H9 (cell line): ENCODE measurements at regions not wholly inside any gene's neighbourhood (a gene's known extent, or its start where the extent isn't known, plus 50 kb on each side); places are given as distances from the start of the nearest gene placed in this dataset.

ENCODE experiments used
- DNase-seq: peaks from one replicate; pipeline ENCODE4 v3.0.0-alpha.2; 2017
- H2AFZ ChIP-seq: one replicate; pipeline ENCODE4 v1.6.1; 2013; ENCODE audit warnings: mild to moderate bottlenecking, low read length, control low read depth, moderate library complexity
- H2AK5ac ChIP-seq: 2 replicates; pipeline ENCODE4 v1.6.1; 2013; ENCODE audit warnings: low read length, control low read depth, mixed read lengths; ENCODE audit not compliant: insufficient read length
- H2BK120ac ChIP-seq: one replicate; pipeline ENCODE4 v1.6.1; 2013; ENCODE audit warnings: low read depth, mild to moderate bottlenecking, low read length, control low read depth, inconsistent platforms; ENCODE audit not compliant: poor library complexity, severe bottlenecking
- H2BK12ac ChIP-seq: 2 replicates; pipeline ENCODE4 v1.6.1; 2013; ENCODE audit warnings: low read length, control low read depth, mixed read lengths, low read depth; ENCODE audit not compliant: insufficient read length
- H2BK15ac ChIP-seq: 2 replicates; pipeline ENCODE4 v1.6.1; 2013; ENCODE audit warnings: low read depth, low read length, control low read depth
- H2BK20ac ChIP-seq: one replicate; pipeline ENCODE4 v1.6.1; 2013; ENCODE audit warnings: low read depth, mild to moderate bottlenecking, low read length, control low read depth, inconsistent platforms; ENCODE audit not compliant: poor library complexity, severe bottlenecking
- H2BK5ac ChIP-seq: 2 replicates; pipeline ENCODE4 v1.6.1; 2013; ENCODE audit warnings: low read length, control low read depth, mixed read lengths; ENCODE audit not compliant: insufficient read length
- H3K14ac ChIP-seq: 2 replicates; pipeline ENCODE4 v1.6.1; 2013; ENCODE audit warnings: low read length, control low read depth; ENCODE audit not compliant: insufficient read depth
- H3K18ac ChIP-seq: 2 replicates; pipeline ENCODE4 v1.6.1; 2013; ENCODE audit warnings: low read depth, mild to moderate bottlenecking, mixed read lengths, low read length, control low read depth; ENCODE audit not compliant: insufficient read length
- H3K23ac ChIP-seq: 2 replicates; pipeline ENCODE4 v1.6.1; 2013; ENCODE audit warnings: low read length, control low read depth, mixed read lengths, low read depth; ENCODE audit not compliant: insufficient read length
- H3K23me2 ChIP-seq: 2 replicates; pipeline ENCODE4 v1.6.1; 2013; ENCODE audit warnings: low read depth, mild to moderate bottlenecking, mixed read lengths, low read length, control low read depth; ENCODE audit not compliant: insufficient read length, poor library complexity, severe bottlenecking
- H3K27ac ChIP-seq: 2 replicates; pipeline ENCODE4 v1.5.1; 2013; ENCODE audit warnings: low read length, control low read depth, mixed read lengths, low read depth; ENCODE audit not compliant: insufficient read length
- H3K27me3 ChIP-seq: 2 replicates; pipeline ENCODE4 v1.6.1; 2013; ENCODE audit warnings: low read length, control low read depth, inconsistent platforms; ENCODE audit not compliant: insufficient read depth
- H3K4ac ChIP-seq: 2 replicates; pipeline ENCODE4 v1.6.1; 2013; ENCODE audit warnings: low read depth, mild to moderate bottlenecking, control low read depth, inconsistent platforms, low read length, moderate library complexity
- H3K4me1 ChIP-seq: 2 replicates; pipeline ENCODE4 v1.6.1; 2013; ENCODE audit warnings: low read length, control low read depth, inconsistent platforms; ENCODE audit not compliant: insufficient read depth
- H3K4me2 ChIP-seq: 2 replicates; pipeline ENCODE4 v1.6.1; 2013; ENCODE audit warnings: low read length, control low read depth, mixed read lengths; ENCODE audit not compliant: insufficient read length, insufficient read depth
- H3K56ac ChIP-seq: 2 replicates; pipeline ENCODE4 v1.6.1; 2013; ENCODE audit warnings: low read depth, mild to moderate bottlenecking, mixed read lengths, low read length, control low read depth; ENCODE audit not compliant: insufficient read length
- H3K79me1 ChIP-seq: 2 replicates; pipeline ENCODE4 v1.6.1; 2013; ENCODE audit warnings: low read depth, mild to moderate bottlenecking, moderate library complexity, low read length, control low read depth, inconsistent platforms; ENCODE audit not compliant: insufficient read depth, poor library complexity, severe bottlenecking
- H3K79me2 ChIP-seq: 2 replicates; pipeline ENCODE4 v1.6.1; 2013; ENCODE audit warnings: low read length, control low read depth, inconsistent platforms; ENCODE audit not compliant: insufficient read depth
- H3K9ac ChIP-seq: 2 replicates; pipeline ENCODE4 v1.6.1; 2013; ENCODE audit warnings: low read length, control low read depth, mixed read lengths; ENCODE audit not compliant: insufficient read length; ENCODE audit errors: extremely low read depth
- H3K9me3 ChIP-seq: one replicate; pipeline ENCODE4 v1.6.1; 2013; ENCODE audit warnings: low read depth, low read length, inconsistent platforms; ENCODE audit not compliant: control insufficient read depth
- H3T11ph ChIP-seq: one replicate; pipeline ENCODE4 v1.6.1; 2013; ENCODE audit warnings: mild to moderate bottlenecking, low read length, control low read depth, inconsistent platforms
- H4K20me1 ChIP-seq: one replicate; pipeline ENCODE4 v1.6.1; 2013; ENCODE audit not compliant: control insufficient read depth, insufficient read length, insufficient read depth
- H4K5ac ChIP-seq: 2 replicates; pipeline ENCODE4 v1.6.1; 2013; ENCODE audit warnings: low read depth, mild to moderate bottlenecking, mixed read lengths, low read length, control low read depth; ENCODE audit not compliant: insufficient read length
- H4K8ac ChIP-seq: replicated peaks from 2 replicates; pipeline ENCODE4 v1.6.1; 2013; ENCODE audit warnings: low read length, control low read depth, mixed read lengths, low read depth; ENCODE audit not compliant: insufficient read length
- H4K91ac ChIP-seq: 2 replicates; pipeline ENCODE4 v1.6.1; 2013; ENCODE audit warnings: low read depth, mild to moderate bottlenecking, moderate library complexity, mixed read lengths, low read length, control low read depth; ENCODE audit not compliant: insufficient read length
- H3K27ac Mint-ChIP-seq, 3 experiments: 2 replicates in 2 of 3; 3 replicates in 1 of 3; pipeline ENCODE4 v1.8.0; 2020 to 2021; ENCODE audit warnings: mixed read lengths in 3 of 3, mild to moderate bottlenecking in 1 of 3, moderate library complexity in 1 of 3
- H3K27me3 Mint-ChIP-seq: 2 replicates; pipeline ENCODE4 v1.8.0; 2021; ENCODE audit warnings: low read depth, mild to moderate bottlenecking, moderate library complexity, mixed read lengths
- H3K36me3 Mint-ChIP-seq, 3 experiments: 2 replicates in 2 of 3; 3 replicates in 1 of 3; pipeline ENCODE4 v1.8.0; 2020 to 2021; ENCODE audit warnings: low read depth in 3 of 3, mixed read lengths in 3 of 3; ENCODE audit not compliant: insufficient read depth in 1 of 3
- H3K4me1 Mint-ChIP-seq, 2 experiments: 2 replicates each; pipeline ENCODE4 v1.8.0; 2020; ENCODE audit warnings: mixed read lengths in 2 of 2
- H3K4me3 Mint-ChIP-seq, 2 experiments: 2 replicates in 1 of 2; 3 replicates in 1 of 2; pipeline ENCODE4 v1.8.0; 2020 to 2021; ENCODE audit warnings: mild to moderate bottlenecking in 2 of 2, mixed read lengths in 2 of 2, moderate library complexity in 1 of 2
- H3K9me3 Mint-ChIP-seq, 2 experiments: 2 replicates in 1 of 2; 3 replicates in 1 of 2; pipeline ENCODE4 v1.8.0; 2020; ENCODE audit warnings: mild to moderate bottlenecking in 2 of 2, mixed read lengths in 2 of 2, moderate library complexity in 1 of 2
- CTCF ChIP-seq: fragments of 200-600 bp; sonication (generic); conservative IDR thresholded peaks from 3 replicates; pipeline ENCODE4 v1.8.0; 2021; ENCODE audit warnings: antibody characterized with exemption, mild to moderate bottlenecking
- WGBS: extraction: QIAGEN DNeasy Blood & Tissue Kit; methylation state at CpG from one replicate; pipeline ENCODE4 v1.1.7; 2013; ENCODE audit warnings: missing lambda C conversion rate, low lambda C conversion rate, mixed read lengths; ENCODE audit not compliant: insufficient read length; ENCODE audit errors: extremely low coverage; 5-methylcytosine and 5-hydroxymethylcytosine counted together

- H3K56ac ChIP-seq = no peak overlapping the region
- H2BK15ac ChIP-seq = no peak overlapping the region
- no peak overlapping the region for H3K9ac ChIP-seq
- no peak for DNase-seq
- Mint-ChIP-seq H3K4me3 (no peak overlapping the region), H3K27ac (no peak overlapping the region), H3K27me3 (no peaks in the 10 kb centered on the region), H3K9me3 (no peaks in the 10 kb centered on the region), H3K4me1 (no peaks in the 10 kb centered on the region), H3K36me3 (no peaks in the 10 kb centered on the region; a peak in 1 of 7 replicates)
- no peak overlapping the region for H3K4me2 ChIP-seq
- no peaks in the 10 kb centered on the region for H3K9me3 ChIP-seq
- H3K4me1 ChIP-seq = no peaks in the 10 kb centered on the region
- no peak overlapping the region for H2BK5ac ChIP-seq
- H3K14ac ChIP-seq = no peak overlapping the region
- H2BK12ac ChIP-seq = no peak overlapping the region
- no peak overlapping the region for H2BK20ac ChIP-seq
- no peaks in the 10 kb centered on the region for H3K79me2 ChIP-seq
- no peak overlapping the region for H3K18ac ChIP-seq
- H3K79me1 ChIP-seq = no peaks in the 10 kb centered on the region
- WGBS = no CpG with 5 or more reads among the region's 1 CpG
- H4K20me1 ChIP-seq = no peaks in the 10 kb centered on the region
- no peak overlapping the region for H3K4ac ChIP-seq
- no peak overlapping the region for H4K91ac ChIP-seq
- no peak overlapping the region for H3K27ac ChIP-seq
- H3K23ac ChIP-seq = no peak overlapping the region
- H3K27me3 ChIP-seq = no peaks in the 10 kb centered on the region
- no peak overlapping the region for H2AFZ ChIP-seq
- H4K5ac ChIP-seq = no peak overlapping the region
- H4K8ac ChIP-seq = no peak overlapping the region
- no peak for TF ChIP-seq CTCF
- H3K23me2 ChIP-seq = no peaks in the 10 kb centered on the region
- H2AK5ac ChIP-seq = no peak overlapping the region
- no peak overlapping the region for H3T11ph ChIP-seq
- H2BK120ac ChIP-seq = no peak overlapping the region
Observed at GRCh38 chr2:164234074-164234473, 387.2 kb downstream of the GRB14 start.
